Neuronal stem cell (in vitro differentiated cells): ENCODE measurements at regions not wholly inside any gene's neighbourhood (a gene's known extent, or its start where the extent isn't known, plus 50 kb on each side); places are given as distances from the start of the nearest gene placed in this dataset.

Source experiments
- DNase-seq: peaks from one replicate; pipeline ENCODE4 v3.0.0-alpha.2; 2013; ENCODE audit warnings: low spot score
- H2AFZ ChIP-seq: one replicate; pipeline ENCODE4 v1.6.1; 2013; ENCODE audit warnings: mild to moderate bottlenecking, low read length, inconsistent platforms
- H2AK5ac ChIP-seq: 2 replicates; pipeline ENCODE4 v1.6.1; 2013; ENCODE audit warnings: low read depth, mild to moderate bottlenecking, inconsistent platforms, low read length, moderate library complexity, mixed read lengths
- H2BK120ac ChIP-seq: 2 replicates; pipeline ENCODE4 v1.6.1; 2013; ENCODE audit warnings: low read depth, mild to moderate bottlenecking, inconsistent platforms, low read length, moderate library complexity, mixed read lengths
- H2BK12ac ChIP-seq: one replicate; pipeline ENCODE4 v1.6.1; 2013; ENCODE audit warnings: low read length, inconsistent platforms
- H2BK15ac ChIP-seq: 2 replicates; pipeline ENCODE4 v1.6.1; 2013; ENCODE audit warnings: mild to moderate bottlenecking, low read length, inconsistent platforms, mixed read lengths
- H2BK5ac ChIP-seq: one replicate; pipeline ENCODE4 v1.6.1; 2013; ENCODE audit warnings: inconsistent platforms, mild to moderate bottlenecking, low read length, moderate library complexity
- H3K14ac ChIP-seq: one replicate; pipeline ENCODE4 v1.6.1; 2013; ENCODE audit warnings: low read length, inconsistent platforms
- H3K18ac ChIP-seq: 2 replicates; pipeline ENCODE4 v1.6.1; 2013; ENCODE audit warnings: low read length, inconsistent platforms
- H3K23ac ChIP-seq: 2 replicates; pipeline ENCODE4 v1.6.1; 2013; ENCODE audit warnings: low read depth, mild to moderate bottlenecking, mixed read lengths, low read length, inconsistent platforms; ENCODE audit not compliant: poor library complexity
- H3K27ac ChIP-seq: replicated peaks from 3 replicates; pipeline ENCODE4 v1.5.1; 2013; ENCODE audit warnings: low read length, inconsistent platforms
- H3K27me3 ChIP-seq, 3 experiments: 2 replicates each; pipeline ENCODE4 v1.6.1; 2013; ENCODE audit warnings: low read length in 3 of 3, mild to moderate bottlenecking in 2 of 3, inconsistent platforms in 1 of 3, low read depth in 1 of 3, mixed read lengths in 1 of 3, moderate library complexity in 1 of 3; ENCODE audit not compliant: control insufficient read depth in 3 of 3, insufficient read depth in 3 of 3
- H3K36me3 ChIP-seq, 2 donors: replicated peaks in 1 of 2; 2 replicates each; pipeline ENCODE4 v1.6.1; 2013; ENCODE audit warnings: low read length in 2 of 2; ENCODE audit not compliant: control insufficient read depth in 2 of 2, insufficient read depth in 2 of 2
- H3K4ac ChIP-seq: 2 replicates; pipeline ENCODE4 v1.6.1; 2013; ENCODE audit warnings: inconsistent platforms, mild to moderate bottlenecking, low read length, moderate library complexity
- H3K4me1 ChIP-seq, 2 donors: 1 replicate in 1 of 2; 2 replicates in 1 of 2; pipeline ENCODE4 v1.6.1; 2013; ENCODE audit warnings: low read length in 2 of 2, low read depth in 1 of 2; ENCODE audit not compliant: control insufficient read depth in 2 of 2, insufficient read depth in 1 of 2
- H3K4me2 ChIP-seq: one replicate; pipeline ENCODE4 v1.6.1; 2013; ENCODE audit warnings: mild to moderate bottlenecking, low read length, inconsistent platforms; ENCODE audit not compliant: insufficient read depth, poor library complexity, severe bottlenecking
- H3K4me3 ChIP-seq, 2 donors: 2 replicates each; pipeline ENCODE4 v1.5.1; 2013; ENCODE audit warnings: low read length in 2 of 2, mild to moderate bottlenecking in 2 of 2, inconsistent platforms in 1 of 2, moderate library complexity in 1 of 2
- H3K79me1 ChIP-seq: one replicate; pipeline ENCODE4 v1.6.1; 2013; ENCODE audit warnings: low read depth, mild to moderate bottlenecking, inconsistent platforms, low read length, moderate library complexity
- H3K9ac ChIP-seq: one replicate; pipeline ENCODE4 v1.6.1; 2013; ENCODE audit warnings: mild to moderate bottlenecking, low read depth, low read length, inconsistent platforms; ENCODE audit not compliant: poor library complexity
- H3K9me3 ChIP-seq, 2 donors: replicated peaks in 1 of 2; 2 replicates each; pipeline versions ENCODE3 to v1.6.1; 2013; ENCODE audit warnings: low read length in 2 of 2, mild to moderate bottlenecking in 2 of 2, inconsistent platforms in 1 of 2, low read depth in 1 of 2, mixed read lengths in 1 of 2, moderate library complexity in 1 of 2; ENCODE audit not compliant: control insufficient read depth in 2 of 2, insufficient read depth in 1 of 2
- H4K8ac ChIP-seq: one replicate; pipeline ENCODE4 v1.6.1; 2013; ENCODE audit warnings: low read depth, mild to moderate bottlenecking, inconsistent platforms, low read length, moderate library complexity
- H4K91ac ChIP-seq: one replicate; pipeline ENCODE4 v1.6.1; 2013; ENCODE audit warnings: low read length, low read depth, mild to moderate bottlenecking, inconsistent platforms; ENCODE audit not compliant: poor library complexity
- WGBS, 2 donors: extraction: QIAGEN DNeasy Blood & Tissue Kit; methylation state at CpG; one replicate each; pipeline ENCODE4 v1.1.7; 2013; ENCODE audit warnings: missing lambda C conversion rate in 2 of 2, mixed read lengths in 1 of 2; ENCODE audit not compliant: insufficient read length in 2 of 2, insufficient replicate concordance in 1 of 2; ENCODE audit errors: extremely low coverage in 2 of 2; 5-methylcytosine and 5-hydroxymethylcytosine counted together

- no peak overlapping the region for H3K4ac ChIP-seq
- no peak overlapping the region for H2BK12ac ChIP-seq
- H2BK120ac ChIP-seq, result no peak overlapping the region
- H3K23ac ChIP-seq, result no peak overlapping the region
- no peaks in the 10 kb centered on the region for H3K9me3 ChIP-seq
- H3K18ac ChIP-seq, result no peak overlapping the region
- H3K4me1 ChIP-seq, result peaks cover 0 to 4% of the 10 kb centered on the region in 2 donors
- H3K36me3 ChIP-seq, result no peaks in the 10 kb centered on the region
- H3K79me1 ChIP-seq, result no peaks in the 10 kb centered on the region
- H3K14ac ChIP-seq, result no peak overlapping the region
- no peak overlapping the region for H4K8ac ChIP-seq
- H2BK5ac ChIP-seq, result no peak overlapping the region
- H3K27ac ChIP-seq, result no peak overlapping the region
- H3K9ac ChIP-seq, result no peak overlapping the region
- no peak overlapping the region for H3K4me3 ChIP-seq
- no peak overlapping the region for H4K91ac ChIP-seq
- no peak overlapping the region for H3K4me2 ChIP-seq
- no CpG with 5 or more reads among the region's 4 CpGs for WGBS, 2 donors
- DNase-seq, result no peak
- no peaks in the 10 kb centered on the region for H3K27me3 ChIP-seq
- no peak overlapping the region for H2AFZ ChIP-seq
- no peak overlapping the region for H2BK15ac ChIP-seq
- no peak overlapping the region for H2AK5ac ChIP-seq
These were observed 407.3 kb downstream of the STIM2 start for GRCh38 chr4:27267970-27268355.

DNA sequence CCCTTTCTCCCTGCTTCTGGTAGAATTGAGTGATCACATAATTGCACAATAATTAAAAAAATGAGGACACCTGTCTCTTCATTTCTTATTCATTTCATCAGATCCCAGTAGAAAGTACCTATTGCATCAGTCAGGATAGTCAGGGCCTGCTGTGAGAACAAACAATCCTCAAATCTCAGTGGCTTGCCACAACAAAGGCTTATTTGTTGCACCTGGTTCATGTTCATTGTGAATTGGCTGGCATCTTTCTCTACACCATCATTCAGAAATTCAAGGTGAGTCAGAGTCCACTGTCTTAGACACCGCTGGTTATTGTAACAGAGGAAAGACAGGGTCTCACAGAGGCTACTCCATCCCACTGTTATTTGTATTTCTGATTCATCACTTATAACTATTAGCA lies 409.8 kb downstream of the STIM2 start:
- WGBS, 2 donors, result no CpG with 5 or more reads among the region's 1 CpG
- Histone ChIP-seq H3K4me1 (peaks cover 0 to 4% of the 10 kb centered on the region in 2 donors), H3K27ac (no peak overlapping the region), H3K18ac (no peak overlapping the region), H4K8ac (no peak overlapping the region), H2BK120ac (no peak overlapping the region), H3K4me3 (no peak overlapping the region), H3K4me2 (no peak overlapping the region), H3K36me3 (no peaks in the 10 kb centered on the region), H4K91ac (no peak overlapping the region), H2BK12ac (no peak overlapping the region), H3K9ac (no peak overlapping the region), H3K14ac (no peak overlapping the region), H2BK5ac (no peak overlapping the region), H3K9me3 (no peaks in the 10 kb centered on the region), H2AFZ (no peak overlapping the region), H3K4ac (no peak overlapping the region), H2AK5ac (no peak overlapping the region), H3K23ac (no peak overlapping the region), H3K27me3 (no peaks in the 10 kb centered on the region), H2BK15ac (no peak overlapping the region), H3K79me1 (no peaks in the 10 kb centered on the region)
- no peak for DNase-seq

DNA sequence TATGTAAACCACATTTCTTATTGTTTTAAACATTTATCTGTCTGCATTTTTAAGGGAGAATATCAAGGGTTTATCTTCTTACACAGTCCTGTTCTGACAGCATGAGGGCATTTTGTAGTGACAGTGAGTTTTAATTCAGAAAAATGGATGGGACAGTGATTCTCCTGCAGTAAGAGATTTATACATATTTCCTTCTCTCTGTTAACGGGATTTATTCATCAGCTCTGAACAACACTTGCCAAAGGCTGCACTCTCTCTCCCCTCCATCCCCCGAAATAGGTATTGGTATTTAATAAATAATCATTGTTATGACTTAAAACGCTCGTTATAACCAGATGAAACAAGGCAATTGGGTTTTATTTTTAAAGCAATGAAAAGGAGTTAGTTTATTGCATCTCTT lies 410.9 kb downstream of the STIM2 start:
- Histone ChIP-seq H2AFZ (no peak overlapping the region), H2BK5ac (no peak overlapping the region), H3K79me1 (no peaks in the 10 kb centered on the region), H3K27ac (no peak overlapping the region), H3K23ac (no peak overlapping the region), H4K8ac (no peak overlapping the region), H3K36me3 (no peaks in the 10 kb centered on the region), H3K27me3 (no peaks in the 10 kb centered on the region), H3K4me1 (peaks cover 0 to 4% of the 10 kb centered on the region in 2 donors), H4K91ac (no peak overlapping the region), H3K18ac (no peak overlapping the region), H3K4me3 (no peak overlapping the region), H3K9me3 (no peaks in the 10 kb centered on the region), H3K9ac (no peak overlapping the region), H3K14ac (no peak overlapping the region), H3K4me2 (no peak overlapping the region), H2BK15ac (no peak overlapping the region), H2AK5ac (no peak overlapping the region), H2BK120ac (no peak overlapping the region), H2BK12ac (no peak overlapping the region), H3K4ac (no peak overlapping the region)
- no CpG with 5 or more reads among the region's 4 CpGs for WGBS, 2 donors
- DNase-seq, result no peak

- Histone ChIP-seq H4K91ac (no peak overlapping the region), H3K18ac (no peak overlapping the region), H3K4me3 (no peak overlapping the region), H3K23ac (no peak overlapping the region), H3K27ac (no peak overlapping the region), H2AK5ac (no peak overlapping the region), H2AFZ (no peak overlapping the region), H3K36me3 (no peaks in the 10 kb centered on the region), H2BK120ac (no peak overlapping the region), H3K9ac (no peak overlapping the region), H3K9me3 (no peaks in the 10 kb centered on the region), H3K4ac (no peak overlapping the region), H3K4me2 (no peak overlapping the region), H4K8ac (no peak overlapping the region), H3K27me3 (no peaks in the 10 kb centered on the region), H3K14ac (no peak overlapping the region), H2BK15ac (no peak overlapping the region), H2BK5ac (no peak overlapping the region), H3K4me1 (peaks cover 0 to 4% of the 10 kb centered on the region in 2 donors), H2BK12ac (no peak overlapping the region), H3K79me1 (no peaks in the 10 kb centered on the region)
- DNase-seq, result no peak
- WGBS, 2 donors, result no CpG with 5 or more reads among the region's 1 CpG
These were observed 411.6 kb downstream of the STIM2 start for GRCh38 chr4:27272217-27272616.
